NCI-H2196 treated with DMSO at 0.1 percent for 48 hours (cell line): ENCODE measurements at regions not wholly inside any gene's neighbourhood (a gene's known extent, or its start where the extent isn't known, plus 50 kb on each side); places are given as distances from the start of the nearest gene placed in this dataset.

Experiments used
- DNase-seq: peaks from one replicate; lab custom pipeline; 2025; ENCODE audit not compliant: unreplicated experiment; lab: John Stamatoyannopoulos, UW

DNA sequence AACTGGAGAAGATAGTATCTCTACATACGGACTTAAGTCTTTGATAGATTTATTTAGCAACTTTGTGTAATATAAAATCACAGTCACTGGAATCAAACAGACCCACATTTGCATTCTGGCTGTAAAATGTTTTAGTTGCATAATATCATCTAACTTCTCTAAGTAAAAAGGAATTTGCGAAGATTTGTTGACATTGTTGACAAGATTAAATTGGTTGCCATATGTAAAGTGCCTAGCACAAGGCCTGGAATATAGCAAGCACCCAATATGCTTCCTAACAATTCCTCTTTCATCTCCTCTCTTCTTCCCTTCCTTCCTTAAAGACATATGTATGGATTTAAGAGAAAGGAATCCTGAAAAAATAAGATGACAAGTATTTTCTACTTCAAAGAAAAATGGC, 295.4 kb upstream of the PPFIA2 start:
- DNase-seq: no peak

DNA sequence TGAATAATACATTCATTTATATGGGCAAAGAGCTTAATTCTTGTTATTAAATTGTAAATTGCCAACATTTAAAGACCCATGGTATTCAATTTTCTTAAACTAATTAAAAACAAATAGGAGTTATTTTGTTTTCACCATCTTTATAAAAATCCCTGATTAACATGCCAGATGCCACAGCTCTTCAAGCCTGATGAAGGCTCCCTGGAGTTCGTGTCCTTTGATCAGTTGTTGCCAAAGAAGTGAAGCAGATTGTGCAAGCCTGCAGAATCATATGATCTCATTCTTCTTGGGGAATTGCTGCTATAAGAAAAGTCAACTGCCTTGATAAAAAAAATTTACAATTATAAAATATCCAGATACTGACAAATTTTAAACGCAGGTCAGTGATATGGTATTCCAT, 288.3 kb upstream of the PPFIA2 start:
- DNase-seq: no peak

DNA sequence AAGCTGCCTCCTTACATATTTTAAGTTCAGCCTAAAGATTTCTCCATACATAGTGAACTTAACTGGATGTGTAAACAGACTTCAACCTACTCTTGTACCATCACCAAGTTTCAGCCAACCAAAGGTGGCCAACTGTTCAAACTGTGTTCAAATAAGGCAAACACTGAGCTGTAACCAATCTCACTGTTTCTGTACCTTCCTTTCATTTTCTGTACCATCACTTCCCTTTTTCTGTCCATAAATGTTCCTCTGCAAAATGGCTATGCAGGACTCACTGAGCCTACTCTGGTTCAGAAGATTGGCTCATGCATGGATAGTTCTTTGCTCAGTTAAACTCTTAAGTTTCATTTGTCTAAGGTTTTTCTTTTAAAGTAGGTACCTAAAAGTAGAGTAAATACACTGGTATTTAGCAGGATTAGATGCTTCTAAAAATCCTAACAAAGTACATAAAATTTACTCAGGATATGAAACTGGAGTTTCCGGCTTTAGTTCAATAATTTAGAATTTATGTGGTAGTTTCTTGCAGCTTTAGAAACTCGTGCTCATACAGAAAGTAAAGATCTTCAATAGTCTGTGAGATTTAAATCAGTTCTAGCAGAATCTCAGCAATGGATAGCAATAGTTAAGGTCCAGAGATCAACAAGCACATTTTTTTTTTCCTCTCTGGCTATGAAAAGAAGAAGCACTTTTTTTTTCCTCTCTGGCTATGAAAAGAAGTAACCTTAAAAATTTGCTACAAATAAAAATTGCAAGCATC, 282.0 kb upstream of the PPFIA2 start:
- DNase-seq: no peak

- no peak for DNase-seq
These were observed 275.6 kb upstream of the PPFIA2 start for GRCh38 chr12:82034769-82035168.

DNA sequence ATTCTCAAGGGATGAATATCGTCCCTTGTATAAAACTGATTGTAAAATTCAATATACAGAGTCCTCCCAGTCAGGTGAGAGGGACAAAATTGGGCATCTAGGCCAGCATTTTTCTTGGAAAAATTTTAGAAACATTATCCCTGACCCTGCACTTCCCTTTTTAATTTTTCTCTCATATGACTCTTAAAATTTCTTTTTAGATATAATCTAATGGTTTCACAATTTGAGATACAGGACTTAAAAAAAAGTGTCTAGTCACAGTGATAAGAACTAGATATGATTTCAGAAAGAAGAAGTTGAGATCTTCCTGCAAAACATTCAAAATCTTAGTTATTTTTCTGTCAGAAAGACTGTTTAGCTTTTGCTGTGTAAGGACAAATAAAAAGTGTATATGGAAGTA, 270.8 kb upstream of the PPFIA2 start:
- DNase-seq: no peak

- no peak for DNase-seq
These were observed 269.6 kb upstream of the PPFIA2 start for GRCh38 chr12:82028772-82029171.

GRCh38 chr12:82027612-82028011, 268.5 kb upstream of the PPFIA2 start:
- DNase-seq: no peak

DNA sequence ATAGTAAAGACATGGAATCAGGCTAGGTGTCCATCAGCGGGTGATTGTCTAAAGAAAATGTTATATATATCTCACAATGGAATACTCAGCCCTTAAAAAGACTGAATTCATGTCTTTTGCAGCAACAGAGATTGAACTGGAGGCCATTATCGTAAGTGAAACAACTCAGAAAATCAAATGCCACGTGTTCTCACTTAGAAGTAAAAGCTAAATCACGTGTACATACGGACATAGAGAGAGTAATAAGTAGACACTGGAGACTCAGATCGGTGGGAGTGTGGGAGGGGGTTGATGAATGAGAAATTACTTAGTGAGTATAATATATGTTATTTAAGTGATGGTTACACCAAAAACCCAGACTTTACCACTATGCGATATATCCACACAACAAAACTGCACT, 266.3 kb upstream of the PPFIA2 start:
- no peak for DNase-seq

- DNase-seq: no peak
These were observed 260.4 kb upstream of the PPFIA2 start for GRCh38 chr12:82019533-82019932.

DNA sequence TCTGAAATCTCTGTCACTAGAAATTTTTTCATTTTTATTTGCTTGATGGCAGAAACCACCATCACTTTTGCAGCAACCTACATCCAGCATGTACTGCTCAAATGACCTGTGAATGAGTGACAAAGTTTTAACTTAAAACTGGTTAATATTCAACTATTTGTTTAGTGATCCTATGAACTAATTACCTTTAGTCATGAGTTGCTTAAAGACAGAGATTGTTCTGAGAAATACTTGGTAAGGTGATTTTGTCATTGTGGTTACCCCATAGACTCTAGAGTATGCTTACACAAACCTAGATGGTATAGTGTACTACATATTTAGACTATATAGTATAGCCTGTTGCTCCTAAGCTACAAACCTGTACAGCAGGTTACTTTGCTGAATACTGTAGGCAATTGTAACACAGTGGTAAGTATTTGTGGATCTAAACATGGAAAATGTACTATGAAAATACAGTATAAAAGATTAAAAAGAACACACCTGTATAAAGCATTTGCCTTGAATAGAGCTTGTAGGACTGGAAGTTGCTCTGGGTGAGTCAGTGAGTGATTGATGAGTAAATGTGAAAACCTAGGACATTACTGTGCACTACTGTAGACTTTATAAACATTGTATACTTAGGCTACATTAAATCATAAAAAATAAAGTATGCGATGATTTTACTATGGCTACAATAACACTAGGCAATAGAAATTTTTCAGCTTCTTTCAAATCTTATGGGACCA, 256.6 kb upstream of the PPFIA2 start:
- DNase-seq: no peak

DNA sequence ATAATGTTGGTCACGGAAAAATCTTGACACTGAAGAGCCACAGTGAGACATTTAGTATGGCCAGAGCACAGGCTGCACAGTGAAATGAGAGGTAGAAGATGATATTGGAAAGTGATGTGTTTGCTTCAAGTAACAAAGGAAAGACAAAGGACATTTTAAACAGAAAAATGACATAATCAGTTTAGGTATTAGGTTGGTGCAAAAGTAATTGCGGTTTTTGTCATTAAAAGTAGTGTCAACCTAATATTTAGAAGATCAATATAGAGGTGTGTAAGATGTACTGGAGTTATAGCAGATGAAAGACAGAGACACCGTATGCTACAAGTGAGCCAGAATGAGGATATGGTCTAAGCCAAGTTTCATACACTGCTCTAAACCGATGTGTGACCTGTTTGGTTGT, 253.0 kb upstream of the PPFIA2 start:
- DNase-seq: no peak

- DNase-seq: no peak
These were observed 250.4 kb upstream of the PPFIA2 start for GRCh38 chr12:82009524-82009923.

DNA sequence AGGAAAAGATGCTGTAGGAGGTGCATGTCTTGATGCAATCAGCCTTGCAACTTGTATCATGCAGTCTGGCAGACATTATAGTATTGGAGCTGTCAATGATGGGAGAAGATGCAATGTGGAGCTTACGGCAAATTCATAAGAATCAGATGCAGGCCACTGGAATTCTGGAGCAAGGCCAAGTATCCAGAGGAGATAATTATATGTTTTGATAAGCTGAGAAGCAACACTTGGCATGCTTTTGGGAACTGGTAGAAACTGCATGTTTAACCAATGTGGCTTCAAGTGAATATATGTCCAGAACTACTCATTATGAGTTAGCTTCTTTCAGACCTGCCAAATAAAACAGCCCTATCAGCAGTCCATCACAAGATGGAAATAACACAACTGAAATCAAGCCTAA, 249.1 kb upstream of the PPFIA2 start:
- no peak for DNase-seq

DNA sequence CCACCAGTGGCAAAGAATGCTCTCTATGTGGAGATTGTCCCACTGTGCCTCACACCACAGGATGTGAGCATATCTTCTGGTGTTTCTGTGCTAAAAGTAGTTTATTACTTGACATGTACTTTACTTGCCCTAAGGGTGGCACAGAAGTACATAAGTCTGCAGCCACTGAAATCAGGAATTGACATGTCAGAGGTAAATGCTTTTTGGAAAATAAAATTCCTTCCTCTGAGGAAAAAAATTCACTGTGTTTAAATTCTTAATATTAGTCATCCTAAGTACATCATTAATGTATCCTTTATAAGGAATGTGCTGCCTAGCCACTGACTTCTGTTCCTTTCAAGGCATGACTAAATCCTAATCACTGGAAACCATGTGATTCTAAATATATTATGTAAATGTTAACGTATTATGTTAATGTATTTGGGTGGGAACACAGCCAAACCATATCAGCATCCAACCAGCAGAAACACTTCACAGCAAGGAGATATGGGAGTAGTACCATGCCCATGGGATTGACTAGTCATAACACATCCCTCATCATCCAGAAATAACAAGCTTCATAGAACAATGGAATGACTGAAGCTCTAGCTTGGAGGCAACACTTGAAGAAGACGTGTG, 239.7 kb upstream of the PPFIA2 start:
- no peak for DNase-seq

- no peak for DNase-seq
These were observed 233.3 kb upstream of the PPFIA2 start for GRCh38 chr12:81992461-81992860.

DNA sequence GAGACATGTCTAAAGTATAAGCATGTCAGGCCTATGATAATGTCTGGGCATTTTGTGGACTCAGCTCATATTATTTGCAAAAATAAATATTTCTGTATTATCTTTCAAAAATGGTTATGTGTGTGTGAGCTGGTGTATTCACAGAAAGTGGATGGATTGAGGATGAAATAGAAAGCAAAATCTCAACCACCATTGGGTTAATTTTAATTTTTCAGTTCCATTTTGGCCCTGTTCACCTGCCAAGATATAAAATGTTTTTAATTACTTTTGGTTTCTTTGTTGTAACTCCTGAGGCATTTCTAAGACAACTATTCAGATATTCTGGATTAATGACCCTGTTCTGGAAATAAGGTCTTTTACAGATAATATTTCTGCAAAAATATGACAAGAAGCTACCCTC, 232.7 kb upstream of the PPFIA2 start:
- no peak for DNase-seq

GRCh38 chr12:81988362-81988761, 229.2 kb upstream of the PPFIA2 start:
- DNase-seq: no peak

DNA sequence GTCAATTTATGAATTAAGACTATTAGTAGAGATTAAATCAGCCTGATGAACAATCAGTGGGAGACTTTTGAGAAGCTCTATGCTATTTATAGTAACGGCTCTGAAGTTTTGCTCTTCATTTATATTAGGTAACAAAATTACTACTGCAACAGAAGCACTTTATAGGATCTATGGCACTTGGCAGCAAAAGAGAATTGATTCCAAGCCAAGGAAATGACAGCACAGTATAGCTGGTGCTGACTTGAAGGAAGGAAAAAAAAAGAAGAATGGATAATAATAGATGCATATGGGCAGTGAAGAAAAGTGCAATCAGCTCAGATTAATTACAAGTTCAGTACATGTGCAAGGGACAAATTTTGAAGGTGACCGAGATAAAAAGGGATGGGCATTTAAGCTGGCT, 228.2 kb upstream of the PPFIA2 start:
- no peak for DNase-seq

DNA sequence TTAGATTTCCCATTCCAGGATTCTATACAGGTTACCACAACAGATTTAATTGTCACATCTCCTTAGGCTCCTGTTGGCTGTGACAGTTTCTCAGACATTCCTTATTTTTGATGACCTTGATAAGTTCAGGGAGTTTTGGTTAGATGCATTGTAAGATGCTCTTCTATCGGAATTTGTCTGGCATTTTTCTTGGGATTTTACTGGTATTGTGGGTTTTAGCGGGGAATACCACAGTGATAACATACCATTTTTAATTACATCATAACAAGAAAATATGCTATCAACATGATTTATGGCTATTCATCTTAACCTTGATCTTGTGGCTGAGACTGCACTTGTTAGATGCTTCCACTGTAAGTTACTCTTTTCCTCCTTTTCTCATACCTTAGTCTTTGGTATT, 217.5 kb upstream of the PPFIA2 start:
- no peak for DNase-seq

DNA sequence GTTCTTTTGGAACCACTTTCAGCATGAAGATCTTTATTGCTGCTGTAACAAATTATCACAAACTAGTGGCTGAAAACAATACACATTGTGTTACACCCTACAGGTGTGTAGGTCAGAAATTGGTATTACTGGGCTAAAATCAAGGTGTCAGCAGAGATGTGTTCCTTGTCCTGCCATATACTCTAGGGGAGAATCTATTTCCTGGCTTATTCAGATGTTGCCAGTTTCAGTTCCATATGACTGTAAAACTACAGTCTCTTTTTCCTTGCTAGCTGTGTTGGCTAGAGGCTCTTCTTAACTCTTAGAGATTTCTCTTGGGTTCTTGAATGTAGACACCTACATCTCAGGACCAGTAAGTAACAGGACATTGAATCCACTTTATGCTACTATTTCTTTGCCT, 215.6 kb upstream of the PPFIA2 start:
- DNase-seq: no peak

DNA sequence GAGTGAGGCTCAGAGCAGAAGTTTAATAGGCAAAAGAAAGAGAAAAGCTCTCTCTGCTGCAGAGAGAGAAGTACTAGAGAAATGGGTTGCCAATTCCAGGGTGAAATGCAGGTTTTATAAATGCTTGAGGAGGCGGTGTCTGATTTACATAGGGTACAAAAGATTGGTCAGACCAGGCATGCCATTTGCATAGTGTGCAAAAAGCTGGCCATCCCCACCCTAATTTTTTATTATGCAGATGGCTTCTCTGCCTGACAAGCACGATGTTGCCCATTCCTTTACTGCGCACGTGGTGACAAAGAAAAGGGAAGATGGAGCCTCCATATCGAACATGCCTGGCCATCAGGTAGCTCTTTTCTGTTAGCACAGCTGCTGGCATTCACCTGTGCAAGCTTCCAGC, 209.3 kb upstream of the PPFIA2 start:
- no peak for DNase-seq

DNA sequence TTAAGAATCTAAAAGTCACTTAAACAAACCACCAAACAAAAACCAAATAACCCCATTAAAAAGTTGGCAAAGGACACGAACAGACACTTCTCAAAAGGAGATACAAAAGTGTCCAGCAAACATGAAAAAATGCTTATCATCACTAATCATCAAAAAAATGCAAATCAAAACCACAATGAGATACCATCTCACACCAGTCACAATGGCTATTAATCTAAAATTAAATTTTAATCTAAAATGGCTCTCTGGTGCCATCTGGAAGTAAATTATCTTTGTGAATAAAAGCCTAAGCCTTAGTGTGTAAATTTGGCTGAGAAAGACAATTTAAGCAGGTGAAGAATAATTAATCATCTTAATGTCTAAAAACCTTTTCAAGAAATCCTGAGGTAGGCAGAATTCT, 204.5 kb upstream of the PPFIA2 start:
- DNase-seq: no peak
